H1 (cell line): ENCODE measurements at regions not wholly inside any gene's neighbourhood (a gene's known extent, or its start where the extent isn't known, plus 50 kb on each side); places are given as distances from the start of the nearest gene placed in this dataset.

Experiments used
- CEBPB ChIP-seq: IDR thresholded peaks from 2 replicates; pipeline ENCODE4 v1.6.1; 2012; ENCODE audit warnings: low read depth, low read length
- EP300 ChIP-seq, 2 experiments: IDR thresholded peaks; 1 replicate in 1 of 2; 2 replicates in 1 of 2; pipeline ENCODE4 v1.6.1; 2011 to 2012; ENCODE audit warnings: low read depth in 2 of 2, low read length in 2 of 2, mild to moderate bottlenecking in 2 of 2, borderline replicate concordance in 1 of 2, inconsistent platforms in 1 of 2, moderate library complexity in 1 of 2
- EZH2 ChIP-seq: fragments of 200-600 bp; sonication (generic); IDR thresholded peaks from 2 replicates; pipeline ENCODE4 v1.7.1; 2012; ENCODE audit warnings: low read depth, mild to moderate bottlenecking, moderate library complexity, low read length, inconsistent platforms; ENCODE audit not compliant: severe bottlenecking
- MAX ChIP-seq: IDR thresholded peaks from 2 replicates; pipeline ENCODE4 v1.6.1; 2012; ENCODE audit warnings: inconsistent platforms
- POLR2A ChIP-seq, 2 experiments: IDR thresholded peaks; 1 replicate in 1 of 2; 2 replicates in 1 of 2; pipeline ENCODE4 v1.6.1; 2011; ENCODE audit warnings: low read depth in 2 of 2, low read length in 2 of 2, mild to moderate bottlenecking in 2 of 2; ENCODE audit errors: control extremely low read depth in 1 of 2
- RFX5 ChIP-seq: IDR thresholded peaks from 2 replicates; pipeline ENCODE4 v1.6.1; 2011; ENCODE audit warnings: low read depth, low read length, improper control_type of control experiment, borderline replicate concordance
- TCF12 ChIP-seq: IDR thresholded peaks from 2 replicates; pipeline ENCODE4 v1.6.1; 2011; ENCODE audit warnings: low read depth, mild to moderate bottlenecking, low read length
- YY1 ChIP-seq: IDR thresholded peaks from 2 replicates; pipeline ENCODE4 v1.6.1; 2011; ENCODE audit warnings: low read depth, mild to moderate bottlenecking, low read length
- ZNF274 ChIP-seq: IDR thresholded peaks from 2 replicates; pipeline ENCODE4 v1.7.0; 2012; ENCODE audit warnings: low read length, borderline replicate concordance; ENCODE audit errors: extremely low read depth
- TF ChIP-seq, protein P1 (sequence below), 3 experiments: IDR thresholded peaks; 1 replicate in 2 of 3; 2 replicates in 1 of 3; pipeline versions ENCODE4 v1.5.1 to v1.6.1; 2011; ENCODE audit warnings: low read length in 3 of 3, mild to moderate bottlenecking in 3 of 3, inconsistent platforms in 2 of 3, low read depth in 1 of 3, moderate library complexity in 1 of 3; ENCODE audit not compliant: insufficient read depth in 1 of 3; ENCODE audit errors: control extremely low read depth in 1 of 3

GRCh38 chrX:122303761-122304160 lies 880.3 kb upstream of the GRIA3 start:
- TF ChIP-seq, protein P1, sequence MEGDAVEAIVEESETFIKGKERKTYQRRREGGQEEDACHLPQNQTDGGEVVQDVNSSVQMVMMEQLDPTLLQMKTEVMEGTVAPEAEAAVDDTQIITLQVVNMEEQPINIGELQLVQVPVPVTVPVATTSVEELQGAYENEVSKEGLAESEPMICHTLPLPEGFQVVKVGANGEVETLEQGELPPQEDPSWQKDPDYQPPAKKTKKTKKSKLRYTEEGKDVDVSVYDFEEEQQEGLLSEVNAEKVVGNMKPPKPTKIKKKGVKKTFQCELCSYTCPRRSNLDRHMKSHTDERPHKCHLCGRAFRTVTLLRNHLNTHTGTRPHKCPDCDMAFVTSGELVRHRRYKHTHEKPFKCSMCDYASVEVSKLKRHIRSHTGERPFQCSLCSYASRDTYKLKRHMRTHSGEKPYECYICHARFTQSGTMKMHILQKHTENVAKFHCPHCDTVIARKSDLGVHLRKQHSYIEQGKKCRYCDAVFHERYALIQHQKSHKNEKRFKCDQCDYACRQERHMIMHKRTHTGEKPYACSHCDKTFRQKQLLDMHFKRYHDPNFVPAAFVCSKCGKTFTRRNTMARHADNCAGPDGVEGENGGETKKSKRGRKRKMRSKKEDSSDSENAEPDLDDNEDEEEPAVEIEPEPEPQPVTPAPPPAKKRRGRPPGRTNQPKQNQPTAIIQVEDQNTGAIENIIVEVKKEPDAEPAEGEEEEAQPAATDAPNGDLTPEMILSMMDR (IDR thresholded peaks at IDR 0.05; ENCODE audit: control extremely low read depth in 1 of 3, insufficient read depth in 1 of 3, low read depth in 1 of 3, low read length in 3 of 3) = no peak
- TF ChIP-seq MAX (no peak), POLR2A (IDR thresholded peaks at IDR 0.05; ENCODE audit: control extremely low read depth in 1 of 2, low read depth in 2 of 2, low read length in 2 of 2) (no peak), EZH2 (no peak), YY1 (no peak), ZNF274 (no peak), TCF12 (no peak), EP300 (IDR thresholded peaks at IDR 0.05; ENCODE audit: borderline replicate concordance in 1 of 2, low read depth in 2 of 2, low read length in 2 of 2) (no peak), RFX5 (no peak), CEBPB (no peak)
